Loucy (cell line): ENCODE measurements at regions not wholly inside any gene's neighbourhood (a gene's known extent, or its start where the extent isn't known, plus 50 kb on each side); places are given as distances from the start of the nearest gene placed in this dataset.
A peak's percentile ranks its signal among the peaks of the same experiment; 100 is the strongest.

ENCODE experiments used
- H2AFZ ChIP-seq: fragments of 200-600 bp; sonication (generic); 2 replicates; pipeline ENCODE4 v1.6.0; 2016; ENCODE audit warnings: antibody characterized with exemption, mild to moderate bottlenecking, low read length, moderate library complexity
- H3F3A ChIP-seq: fragments of 200-600 bp; 2 replicates; pipeline ENCODE4 v1.6.0; 2016; ENCODE audit warnings: antibody characterized with exemption, low read depth, mild to moderate bottlenecking
- H3K27me3 ChIP-seq: fragments of 200-600 bp; sonication (generic); 2 replicates; pipeline ENCODE4 v1.6.1; 2014; ENCODE audit warnings: low read length, mild to moderate bottlenecking; ENCODE audit not compliant: insufficient read depth, poor library complexity, severe bottlenecking
- H3K36me3 ChIP-seq: fragments of 200-600 bp; sonication (generic); 2 replicates; pipeline ENCODE4 v1.6.1; 2016; ENCODE audit warnings: low read length; ENCODE audit not compliant: insufficient read depth
- H3K4me1 ChIP-seq: fragments of 200-600 bp; sonication (generic); 2 replicates; pipeline ENCODE4 v1.5.1; 2014; ENCODE audit warnings: low read length, mild to moderate bottlenecking; ENCODE audit not compliant: insufficient read depth, poor library complexity, severe bottlenecking
- H3K4me2 ChIP-seq: fragments of 200-600 bp; sonication (generic); 2 replicates; pipeline ENCODE4 v1.6.0; 2014; ENCODE audit warnings: antibody characterized with exemption, low read length, low read depth, mild to moderate bottlenecking; ENCODE audit not compliant: poor library complexity, severe bottlenecking
- H3K4me3 ChIP-seq: fragments of 200-600 bp; sonication (generic); 2 replicates; pipeline ENCODE4 v1.5.1; 2014; ENCODE audit warnings: low read length, mild to moderate bottlenecking, mixed read lengths; ENCODE audit not compliant: poor library complexity, severe bottlenecking
- H3K79me2 ChIP-seq: fragments of 200-600 bp; sonication (generic); 2 replicates; pipeline ENCODE4 v1.6.1; 2014; ENCODE audit warnings: low read length; ENCODE audit not compliant: insufficient read depth
- H3K9ac ChIP-seq: fragments of 200-600 bp; sonication (generic); 2 replicates; pipeline ENCODE4 v1.6.0; 2014; ENCODE audit warnings: mild to moderate bottlenecking, low read depth, low read length, moderate library complexity; ENCODE audit not compliant: poor library complexity, severe bottlenecking
- H3K9me2 ChIP-seq: fragments of 200-600 bp; sonication (generic); replicated peaks from 2 replicates; pipeline ENCODE4 v1.6.1; 2016; ENCODE audit warnings: low read depth, low read length, mixed read lengths
- H3K9me3 ChIP-seq: fragments of 200-600 bp; sonication (generic); 2 replicates; pipeline ENCODE4 v1.6.1; 2014; ENCODE audit warnings: mild to moderate bottlenecking, antibody characterized with exemption, low read length, low read depth; ENCODE audit not compliant: insufficient read depth
- H4K20me1 ChIP-seq: fragments of 200-600 bp; sonication (generic); 2 replicates; pipeline ENCODE4 v1.6.0; 2014; ENCODE audit warnings: antibody characterized with exemption, low read length, mild to moderate bottlenecking; ENCODE audit not compliant: insufficient read depth, poor library complexity, severe bottlenecking
- EZH2phosphoT487 ChIP-seq: fragments of 200-600 bp; IDR thresholded peaks from 2 replicates; pipeline ENCODE4 v1.6.1; 2018; ENCODE audit warnings: antibody characterized with exemption, mild to moderate bottlenecking, moderate library complexity, borderline replicate concordance
- TF ChIP-seq, protein P1 (sequence below): fragments of 200-600 bp; sonication (generic); conservative IDR thresholded peaks from 2 replicates; pipeline ENCODE4 v1.5.1; 2014; ENCODE audit warnings: mild to moderate bottlenecking, antibody characterized with exemption, low read length

DNA sequence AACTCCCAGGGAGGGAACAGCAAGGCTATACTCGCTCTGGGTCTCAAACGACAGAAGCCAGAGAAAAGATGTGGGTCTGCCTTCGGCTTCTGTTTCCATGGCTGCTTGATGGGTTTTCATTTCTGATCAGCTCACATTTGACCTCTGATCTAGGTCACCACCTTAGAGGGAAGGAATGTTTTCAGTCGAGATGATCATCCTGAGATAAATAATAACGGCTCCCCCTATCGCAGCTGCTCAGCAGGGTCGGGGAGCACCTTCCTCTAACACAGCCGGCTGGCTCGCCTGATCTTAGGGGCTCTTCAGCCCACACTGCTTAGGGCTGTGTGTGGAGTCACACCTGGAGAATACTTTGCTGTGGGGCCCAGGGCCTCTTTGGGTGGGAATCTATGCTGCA is 53.1 kb upstream of the ZNF648 start:
- Histone ChIP-seq H3K4me1 (no peaks in the 10 kb centered on the region), H3K4me3 (no peak overlapping the region), H4K20me1 (no peaks in the 10 kb centered on the region), H3K4me2 (peak overlapping the region; percentile 47), H3K9me3 (no peaks in the 10 kb centered on the region), H3K9ac (no peak overlapping the region), H2AFZ (peak overlapping the region; percentile 55; the same call in 1 of the 2 replicates), H3K27me3 (no peaks in the 10 kb centered on the region), H3K9me2 (no peaks in the 10 kb centered on the region), H3K36me3 (no peaks in the 10 kb centered on the region), H3F3A (no peaks in the 10 kb centered on the region), H3K79me2 (no peaks in the 10 kb centered on the region)
- TF ChIP-seq EZH2phosphoT487: no peak
- TF ChIP-seq, protein P1, sequence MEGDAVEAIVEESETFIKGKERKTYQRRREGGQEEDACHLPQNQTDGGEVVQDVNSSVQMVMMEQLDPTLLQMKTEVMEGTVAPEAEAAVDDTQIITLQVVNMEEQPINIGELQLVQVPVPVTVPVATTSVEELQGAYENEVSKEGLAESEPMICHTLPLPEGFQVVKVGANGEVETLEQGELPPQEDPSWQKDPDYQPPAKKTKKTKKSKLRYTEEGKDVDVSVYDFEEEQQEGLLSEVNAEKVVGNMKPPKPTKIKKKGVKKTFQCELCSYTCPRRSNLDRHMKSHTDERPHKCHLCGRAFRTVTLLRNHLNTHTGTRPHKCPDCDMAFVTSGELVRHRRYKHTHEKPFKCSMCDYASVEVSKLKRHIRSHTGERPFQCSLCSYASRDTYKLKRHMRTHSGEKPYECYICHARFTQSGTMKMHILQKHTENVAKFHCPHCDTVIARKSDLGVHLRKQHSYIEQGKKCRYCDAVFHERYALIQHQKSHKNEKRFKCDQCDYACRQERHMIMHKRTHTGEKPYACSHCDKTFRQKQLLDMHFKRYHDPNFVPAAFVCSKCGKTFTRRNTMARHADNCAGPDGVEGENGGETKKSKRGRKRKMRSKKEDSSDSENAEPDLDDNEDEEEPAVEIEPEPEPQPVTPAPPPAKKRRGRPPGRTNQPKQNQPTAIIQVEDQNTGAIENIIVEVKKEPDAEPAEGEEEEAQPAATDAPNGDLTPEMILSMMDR: no peak; the same call in 1 of the 2 replicates

DNA sequence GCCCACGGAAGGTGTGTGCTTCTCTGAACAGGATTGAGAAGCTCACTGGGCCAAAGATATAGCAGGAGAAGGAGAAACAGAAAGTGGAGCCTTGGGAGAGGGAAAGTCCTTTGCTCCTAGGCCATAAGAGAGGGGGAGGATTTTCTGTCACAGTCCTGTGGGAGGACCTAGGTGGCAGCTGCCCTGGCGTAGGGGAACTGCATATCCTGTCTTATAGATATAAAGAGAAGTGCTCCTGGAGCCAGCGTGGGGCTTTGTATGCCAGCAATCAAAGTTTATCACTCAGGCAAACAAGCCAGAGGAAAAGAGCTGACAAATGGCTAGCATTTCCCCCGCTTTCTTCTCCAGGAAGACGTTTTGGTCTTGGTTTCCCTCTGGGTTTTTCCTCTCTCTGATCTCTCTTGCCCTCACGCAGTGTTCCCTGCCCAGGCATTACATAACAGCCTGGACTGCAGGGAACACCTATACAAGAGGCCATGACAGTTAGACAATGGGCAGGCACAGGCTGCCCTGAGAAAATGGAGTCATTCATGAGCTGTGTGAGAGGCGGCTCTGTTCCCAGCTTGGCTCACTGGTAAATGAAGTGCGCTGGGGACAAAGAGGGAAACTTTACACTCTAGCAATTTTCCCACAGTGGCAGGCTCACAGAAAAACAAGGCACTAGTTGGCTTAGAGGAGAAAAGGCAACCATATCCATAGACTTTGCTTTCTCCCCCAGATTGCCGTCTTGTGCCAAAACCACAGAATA is 52.5 kb upstream of the ZNF648 start:
- Histone ChIP-seq H3K36me3 (no peaks in the 10 kb centered on the region), H3K4me3 (no peak overlapping the region), H3K4me1 (no peaks in the 10 kb centered on the region), H3F3A (no peaks in the 10 kb centered on the region), H3K9me3 (no peaks in the 10 kb centered on the region), H2AFZ (peak overlapping the region; percentile 55; the same call in 1 of the 2 replicates), H3K9me2 (no peaks in the 10 kb centered on the region), H4K20me1 (no peaks in the 10 kb centered on the region), H3K9ac (no peak overlapping the region), H3K27me3 (no peaks in the 10 kb centered on the region), H3K4me2 (peak overlapping the region; percentile 47), H3K79me2 (no peaks in the 10 kb centered on the region)
- no peak for TF ChIP-seq EZH2phosphoT487
- TF ChIP-seq, protein P1: no peak

DNA sequence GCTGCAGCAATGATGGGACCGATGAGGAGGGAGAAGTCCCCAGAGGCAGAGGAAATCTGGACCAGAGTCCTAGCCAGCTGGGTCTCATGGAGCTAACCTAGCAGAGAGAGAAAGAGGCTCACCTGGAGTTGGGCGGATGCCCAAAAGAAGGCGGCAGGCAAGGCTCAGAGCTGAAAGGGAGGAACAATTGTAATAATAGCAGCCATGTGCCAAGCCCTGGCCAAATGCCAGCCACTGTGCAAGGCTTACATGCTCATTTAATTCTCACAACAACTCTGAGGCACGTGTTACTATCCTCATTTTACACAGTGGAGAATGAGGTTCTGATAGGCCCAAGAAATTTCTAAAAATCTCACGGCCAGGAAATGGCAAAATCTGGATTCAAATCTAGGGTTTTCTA is 50.0 kb upstream of the ZNF648 start:
- H4K20me1 ChIP-seq: no peaks in the 10 kb centered on the region
- no peak overlapping the region for H3K4me3 ChIP-seq
- H3K36me3 ChIP-seq: no peaks in the 10 kb centered on the region
- H3K9me3 ChIP-seq: no peaks in the 10 kb centered on the region
- no peaks in the 10 kb centered on the region for H3K4me1 ChIP-seq
- H3K4me2 ChIP-seq: no peak overlapping the region
- no peak overlapping the region for H2AFZ ChIP-seq
- H3F3A ChIP-seq: no peaks in the 10 kb centered on the region
- H3K27me3 ChIP-seq: peaks cover 8% of the 10 kb centered on the region
- H3K9ac ChIP-seq: no peak overlapping the region
- no peaks in the 10 kb centered on the region for H3K79me2 ChIP-seq
- H3K9me2 ChIP-seq: no peaks in the 10 kb centered on the region
- no peak for TF ChIP-seq EZH2phosphoT487
- TF ChIP-seq, protein P1: no peak
